Spleen (tissue), 7 donors: ENCODE measurements at regions not wholly inside any gene's neighbourhood (a gene's known extent, or its start where the extent isn't known, plus 50 kb on each side); places are given as distances from the start of the nearest gene placed in this dataset.

Experiments
- POLR2A ChIP-seq, 3 donors: fragments of 450-650 bp; IDR thresholded peaks; one replicate each; pipeline ENCODE4 v1.5.1; 2017; ENCODE audit warnings: antibody characterized with exemption in 3 of 3, mild to moderate bottlenecking in 1 of 3
- TF ChIP-seq, protein P1 (sequence below), 11 experiments: fragments of 200-600 bp in 7 of 11; fragments of 450-650 bp in 4 of 11; sonication (generic) in 4 of 11; IDR thresholded peaks in 8 of 11; conservative IDR thresholded peaks in 3 of 11; 1 replicate in 7 of 11; 2 replicates in 4 of 11; pipeline versions ENCODE4 v1.4.0 to v1.8.0; 2016 to 2021; ENCODE audit warnings: antibody characterized with exemption in 11 of 11, inconsistent platforms in 4 of 11, mild to moderate bottlenecking in 1 of 11
- donor health status: DM: no; HTN: no; CAD: no; lungs with moderate emphysema.
- donor health status: DM: no; HTN: no; CAD: no.
- donor health status: DM: no; HTN: no; CAD: no.

DNA sequence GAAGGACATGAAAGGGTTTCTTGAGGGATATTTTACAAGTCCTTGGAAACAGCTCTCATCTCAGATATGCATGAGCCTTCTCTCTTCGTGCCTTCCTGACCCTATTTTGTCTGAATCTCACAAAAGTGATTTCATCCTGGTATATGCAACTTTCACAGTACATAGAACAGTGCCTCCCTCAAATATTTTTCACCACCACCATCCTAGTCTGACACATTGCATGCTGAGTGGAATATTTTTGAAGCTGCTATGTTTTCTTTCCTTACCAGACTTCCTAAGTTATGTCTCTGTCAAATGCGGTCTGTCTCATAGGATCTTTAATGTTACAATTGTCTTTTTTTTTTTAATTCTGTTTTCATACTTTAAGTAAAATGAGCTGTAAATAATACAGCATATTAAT is 673.3 kb upstream of the LRRN3 start:
- TF ChIP-seq, protein P1, sequence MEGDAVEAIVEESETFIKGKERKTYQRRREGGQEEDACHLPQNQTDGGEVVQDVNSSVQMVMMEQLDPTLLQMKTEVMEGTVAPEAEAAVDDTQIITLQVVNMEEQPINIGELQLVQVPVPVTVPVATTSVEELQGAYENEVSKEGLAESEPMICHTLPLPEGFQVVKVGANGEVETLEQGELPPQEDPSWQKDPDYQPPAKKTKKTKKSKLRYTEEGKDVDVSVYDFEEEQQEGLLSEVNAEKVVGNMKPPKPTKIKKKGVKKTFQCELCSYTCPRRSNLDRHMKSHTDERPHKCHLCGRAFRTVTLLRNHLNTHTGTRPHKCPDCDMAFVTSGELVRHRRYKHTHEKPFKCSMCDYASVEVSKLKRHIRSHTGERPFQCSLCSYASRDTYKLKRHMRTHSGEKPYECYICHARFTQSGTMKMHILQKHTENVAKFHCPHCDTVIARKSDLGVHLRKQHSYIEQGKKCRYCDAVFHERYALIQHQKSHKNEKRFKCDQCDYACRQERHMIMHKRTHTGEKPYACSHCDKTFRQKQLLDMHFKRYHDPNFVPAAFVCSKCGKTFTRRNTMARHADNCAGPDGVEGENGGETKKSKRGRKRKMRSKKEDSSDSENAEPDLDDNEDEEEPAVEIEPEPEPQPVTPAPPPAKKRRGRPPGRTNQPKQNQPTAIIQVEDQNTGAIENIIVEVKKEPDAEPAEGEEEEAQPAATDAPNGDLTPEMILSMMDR (IDR thresholded peaks at IDR 0.05 in 8 of 11, conservative IDR thresholded peaks at IDR 0.05 in 3 of 11) = no peak
- no peak for TF ChIP-seq POLR2A (IDR thresholded peaks at IDR 0.05)
